RWPE1 (cell line): ENCODE measurements at regions not wholly inside any gene's neighbourhood (a gene's known extent, or its start where the extent isn't known, plus 50 kb on each side); places are given as distances from the start of the nearest gene placed in this dataset.
A peak's percentile ranks its signal among the peaks of the same experiment; 100 is the strongest.

Experiments used
- CTCF ChIA-PET: fragments of 350-600 bp; sonication (Branson Sonifier 250); formaldehyde crosslinking; extraction: SDS; loops from one replicate; lab custom pipeline; 2021; lab: Yijun Ruan, JAX
- POLR2A ChIA-PET: fragments of 400-600 bp; formaldehyde crosslinking; extraction: SDS; loops from one replicate; lab custom pipeline; 2020; ENCODE audit warnings: antibody characterized with exemption; ENCODE audit not compliant: low non-redundant PET; lab: Yijun Ruan, JAX
- DNase-seq: peaks from one replicate; pipeline ENCODE4 v3.0.0; 2012; ENCODE audit warnings: low spot score
- H3K27ac ChIP-seq: fragments of 450-650 bp; 2 replicates; pipeline ENCODE4 v1.5.1; 2017
- TF ChIP-seq, protein P1 (sequence below): fragments of 450-650 bp; conservative IDR thresholded peaks from 2 replicates; pipeline ENCODE4 v1.5.1; 2017; ENCODE audit warnings: low read depth, mild to moderate bottlenecking

DNA sequence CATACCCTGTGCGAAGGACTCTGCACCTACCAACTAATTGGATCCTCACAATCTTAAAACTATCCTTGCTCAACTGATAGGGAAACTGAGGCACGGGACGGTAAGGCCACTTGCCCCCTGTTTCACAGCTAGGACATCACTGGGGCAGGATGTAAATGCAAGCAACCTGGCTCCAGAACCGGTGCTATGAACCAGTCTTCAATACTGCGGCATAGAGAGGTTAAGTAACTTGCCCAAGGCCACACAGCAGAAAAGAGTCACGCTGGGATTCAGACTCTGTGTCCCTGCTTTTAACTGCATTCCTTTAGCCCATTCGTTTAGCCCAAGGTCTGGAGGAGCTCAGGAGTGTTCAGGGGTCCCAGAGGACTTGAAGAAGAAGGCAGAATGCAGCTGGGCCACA lies 76.1 kb downstream of the NCOR2 start:
- POLR2A ChIA-PET: no interaction called here
- CTCF ChIA-PET: no interaction called here
- no peak for DNase-seq
- TF ChIP-seq, protein P1, sequence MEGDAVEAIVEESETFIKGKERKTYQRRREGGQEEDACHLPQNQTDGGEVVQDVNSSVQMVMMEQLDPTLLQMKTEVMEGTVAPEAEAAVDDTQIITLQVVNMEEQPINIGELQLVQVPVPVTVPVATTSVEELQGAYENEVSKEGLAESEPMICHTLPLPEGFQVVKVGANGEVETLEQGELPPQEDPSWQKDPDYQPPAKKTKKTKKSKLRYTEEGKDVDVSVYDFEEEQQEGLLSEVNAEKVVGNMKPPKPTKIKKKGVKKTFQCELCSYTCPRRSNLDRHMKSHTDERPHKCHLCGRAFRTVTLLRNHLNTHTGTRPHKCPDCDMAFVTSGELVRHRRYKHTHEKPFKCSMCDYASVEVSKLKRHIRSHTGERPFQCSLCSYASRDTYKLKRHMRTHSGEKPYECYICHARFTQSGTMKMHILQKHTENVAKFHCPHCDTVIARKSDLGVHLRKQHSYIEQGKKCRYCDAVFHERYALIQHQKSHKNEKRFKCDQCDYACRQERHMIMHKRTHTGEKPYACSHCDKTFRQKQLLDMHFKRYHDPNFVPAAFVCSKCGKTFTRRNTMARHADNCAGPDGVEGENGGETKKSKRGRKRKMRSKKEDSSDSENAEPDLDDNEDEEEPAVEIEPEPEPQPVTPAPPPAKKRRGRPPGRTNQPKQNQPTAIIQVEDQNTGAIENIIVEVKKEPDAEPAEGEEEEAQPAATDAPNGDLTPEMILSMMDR: no peak
- H3K27ac ChIP-seq: no peak overlapping the region

DNA sequence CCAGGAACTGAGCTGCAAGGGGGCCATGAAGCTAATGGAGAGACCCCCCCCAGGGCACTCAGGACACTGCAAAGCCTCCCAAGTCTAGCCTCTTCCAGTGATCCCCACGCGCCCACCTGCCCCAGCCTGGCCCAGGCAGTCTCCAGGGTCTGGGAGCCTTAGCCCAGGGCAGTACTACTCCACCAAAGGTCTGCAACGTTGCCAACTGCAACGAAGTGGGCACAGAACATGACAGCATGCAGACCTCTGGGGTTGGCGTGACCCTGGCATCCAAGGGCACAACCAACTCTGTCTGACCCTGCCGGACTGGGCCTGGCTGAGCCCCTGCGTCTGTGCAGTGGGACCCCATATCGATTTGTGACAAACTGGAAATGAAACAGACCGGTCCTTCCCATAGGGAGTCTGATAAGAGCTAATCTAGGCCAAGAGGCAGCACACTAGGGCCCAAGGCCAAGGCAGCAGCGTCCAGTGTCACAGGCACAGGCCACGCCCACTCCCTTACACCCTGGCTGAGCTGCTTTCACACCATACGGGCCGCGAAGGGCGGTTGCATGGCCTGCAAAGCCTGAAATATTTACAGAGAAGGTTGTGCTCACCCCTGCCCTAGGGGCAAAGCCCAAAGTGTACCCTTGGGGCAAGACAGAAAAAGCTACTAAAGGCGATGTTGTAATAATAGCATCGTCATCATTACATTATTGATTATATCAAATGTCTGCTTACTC lies 76.7 kb downstream of the NCOR2 start:
- TF ChIP-seq, protein P1: no peak
- peak overlapping the region; percentile 21 for H3K27ac ChIP-seq
- ChIA-PET POLR2A (no interaction called here), CTCF (no interaction called here)
- DNase-seq: no peak

DNA sequence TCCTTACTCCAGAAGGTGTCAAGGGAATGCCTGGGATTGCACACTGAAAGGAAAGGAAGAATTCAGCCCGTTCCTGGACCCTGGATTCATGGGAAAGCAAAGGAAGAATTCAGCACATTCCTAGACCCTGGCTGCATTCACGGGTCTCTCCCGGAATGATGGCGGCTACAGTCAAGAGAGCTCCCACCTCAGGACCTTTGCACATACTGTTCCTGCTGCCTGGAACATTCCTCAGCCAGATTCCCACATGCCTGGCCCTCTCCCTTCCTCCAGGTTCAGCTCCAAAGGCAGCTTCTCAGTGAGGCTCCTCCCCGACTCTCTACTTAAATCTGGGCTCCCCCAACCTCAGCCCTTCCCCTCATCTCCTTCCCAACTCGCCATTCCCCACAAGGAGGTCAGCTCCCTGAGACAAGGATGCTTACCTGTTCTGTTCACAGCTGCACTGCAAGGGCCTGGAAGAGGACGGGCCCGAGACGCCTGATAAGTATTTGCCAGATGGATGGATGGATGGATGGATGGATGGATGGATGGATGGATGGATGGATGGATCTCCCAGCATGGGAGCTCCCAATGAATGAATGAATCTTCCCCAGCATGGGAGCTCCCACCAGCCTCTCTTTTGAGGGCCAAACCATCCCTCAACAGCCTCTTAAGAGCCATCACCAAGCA lies 77.4 kb downstream of the NCOR2 start:
- CTCF ChIA-PET: no interaction called here

DNA sequence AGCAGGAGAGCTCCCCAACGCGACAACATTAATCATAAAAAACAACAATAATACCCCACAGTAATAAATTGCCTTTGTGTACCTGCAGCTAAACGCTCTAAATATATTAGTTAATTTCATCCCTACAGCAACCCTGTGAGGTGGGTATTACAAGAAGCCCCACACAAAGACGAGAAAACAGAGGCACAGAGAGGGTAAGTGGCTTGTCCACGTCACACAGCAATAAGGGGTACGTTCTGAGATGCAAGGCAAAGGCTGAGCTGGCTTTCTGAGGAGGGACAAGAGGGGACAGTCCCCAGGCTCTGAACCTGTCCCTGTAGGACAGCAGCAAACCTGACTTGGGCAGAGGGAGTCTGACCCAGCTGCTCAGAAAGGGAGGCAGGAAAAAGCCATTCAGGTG lies 78.2 kb downstream of the NCOR2 start:
- CTCF ChIA-PET: no interaction called here
- TF ChIP-seq, protein P1: no peak
- no peak for DNase-seq
- H3K27ac ChIP-seq: peak overlapping the region; percentile 21
- POLR2A ChIA-PET: no interaction called here

More for the DNA sequence above, 77.4 kb downstream of the NCOR2 start:
- no peak for DNase-seq
- POLR2A ChIA-PET: no interaction called here
- TF ChIP-seq, protein P1: no peak
- peak overlapping the region; percentile 21 for H3K27ac ChIP-seq

DNA sequence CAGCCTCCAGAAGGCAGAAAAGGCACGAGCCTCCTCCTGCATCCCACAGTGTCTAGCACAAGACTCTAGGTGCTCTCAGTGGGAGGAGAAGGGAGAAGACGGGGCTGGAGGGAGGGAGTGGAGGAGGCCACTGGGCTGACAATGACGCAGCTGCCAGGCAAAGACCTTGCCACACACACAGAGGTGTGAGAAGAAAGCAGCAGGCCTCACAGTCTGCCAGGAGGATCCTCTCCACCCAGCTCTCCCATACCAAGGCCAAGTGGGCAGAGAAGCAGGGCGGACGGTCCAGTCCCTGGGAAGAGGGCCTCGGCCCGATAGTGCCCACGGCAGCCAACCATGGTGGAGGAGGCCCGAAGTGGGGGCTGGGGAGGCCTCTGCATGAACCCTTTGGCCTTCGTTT lies 78.9 kb downstream of the NCOR2 start:
- POLR2A ChIA-PET: no interaction called here
- TF ChIP-seq, protein P1: no peak
- peak overlapping the region; percentile 30 for H3K27ac ChIP-seq
- DNase-seq: no peak
- CTCF ChIA-PET: no interaction called here

DNA sequence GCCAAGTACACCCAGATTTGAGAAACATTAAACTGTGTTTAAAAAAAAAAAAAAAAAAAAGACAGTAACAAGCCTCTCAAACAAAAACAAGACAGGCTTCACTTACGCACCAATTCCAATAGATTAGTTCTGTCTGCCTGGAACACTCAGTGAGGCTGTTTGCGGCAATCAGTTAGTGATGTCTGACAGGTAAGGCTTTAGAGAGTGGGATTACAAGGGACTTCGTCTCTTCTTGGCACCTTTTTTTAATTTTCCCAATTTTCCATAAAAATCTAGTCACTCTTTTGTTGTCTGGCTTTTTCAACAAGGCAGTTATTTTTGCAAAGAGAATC lies 79.6 kb downstream of the NCOR2 start:
- TF ChIP-seq, protein P1: no peak
- no peak for DNase-seq
- ChIA-PET CTCF (interaction anchor here (0.5 kb wide), 1 partner anchor 110 kb away, joined by 3 read pairs; no protein-coding TSS in a partner anchor), POLR2A (no interaction called here)
- H3K27ac ChIP-seq: peak overlapping the region; percentile 30; the same call in 1 of the 2 replicates
